ENCODE measurements at regions not wholly inside any gene's neighbourhood (a gene's known extent, or its start where the extent isn't known, plus 50 kb on each side); places are given as distances from the start of the nearest gene placed in this dataset.

DNA sequence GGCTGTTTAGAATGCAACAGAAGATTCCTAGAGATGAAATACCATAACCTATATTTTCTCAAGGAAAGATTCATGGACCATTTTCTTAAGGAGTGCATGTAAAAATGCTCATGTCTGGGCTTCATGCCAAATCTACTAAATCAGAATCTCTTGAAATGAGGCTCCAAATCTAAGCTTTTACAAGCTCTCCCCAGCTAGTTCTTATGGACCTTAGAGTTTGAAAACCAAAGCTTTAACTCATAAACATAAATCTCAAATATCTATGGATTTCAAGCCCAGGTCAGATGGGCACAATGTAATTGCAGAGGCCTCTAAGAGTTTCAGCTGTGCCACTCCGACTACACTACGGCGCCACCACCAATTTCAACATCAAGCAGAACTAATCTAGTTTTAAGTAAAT lies 117.3 kb upstream of the CAND1 start:
- no peaks in the 10 kb centered on the region for H3K36me3 ChIP-seq (ENCODE audit: control insufficient read depth, insufficient read depth, low read length)
- H3K79me2 ChIP-seq: no peaks in the 10 kb centered on the region
- no peaks in the 10 kb centered on the region for H3K27me3 ChIP-seq (ENCODE audit: control insufficient read depth, insufficient read depth, low read length)
- H3K27ac ChIP-seq: no peak overlapping the region
- H2AFZ ChIP-seq: no peak overlapping the region
- no peak overlapping the region for H3K4me3 ChIP-seq (ENCODE audit: low read depth, low read length)
- no peak overlapping the region for H3K9ac ChIP-seq
- H3K4me1 ChIP-seq: no peaks in the 10 kb centered on the region
- no peak for TF ChIP-seq CTCF (IDR thresholded peaks at IDR 0.05)
- no peaks in the 10 kb centered on the region for H3K9me3 ChIP-seq (ENCODE audit: control insufficient read depth, low read length)
- no peak overlapping the region for H3K4me2 ChIP-seq (ENCODE audit: low read length)

DNA sequence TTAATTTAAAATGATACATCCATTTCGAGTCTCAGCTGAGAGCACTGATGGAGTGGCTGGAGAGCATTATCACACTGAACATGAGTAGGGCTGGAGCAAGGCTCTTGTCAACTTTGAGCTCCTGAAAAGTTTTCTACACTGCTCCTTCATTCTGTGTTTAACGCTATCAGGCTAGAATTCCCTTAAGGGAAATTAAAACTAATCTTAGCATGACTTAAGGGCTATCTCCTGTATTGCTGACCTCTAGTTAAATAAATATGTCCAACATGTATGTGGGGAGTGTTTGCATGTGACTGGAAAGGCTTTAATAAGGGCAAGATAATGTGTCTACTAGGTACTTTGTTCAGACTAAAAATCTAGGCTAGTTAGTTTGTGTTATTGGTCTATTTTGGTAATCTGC lies 116.7 kb upstream of the CAND1 start:
- no peak overlapping the region for H3K4me2 ChIP-seq (ENCODE audit: low read length)
- no peak overlapping the region for H3K4me3 ChIP-seq (ENCODE audit: low read depth, low read length)
- H3K4me1 ChIP-seq: no peaks in the 10 kb centered on the region
- no peaks in the 10 kb centered on the region for H3K9me3 ChIP-seq (ENCODE audit: control insufficient read depth, low read length)
- no peak overlapping the region for H3K9ac ChIP-seq
- no peak for TF ChIP-seq CTCF (IDR thresholded peaks at IDR 0.05)
- no peaks in the 10 kb centered on the region for H3K79me2 ChIP-seq
- H3K27me3 ChIP-seq (ENCODE audit: control insufficient read depth, insufficient read depth, low read length): no peaks in the 10 kb centered on the region
- no peaks in the 10 kb centered on the region for H3K36me3 ChIP-seq (ENCODE audit: control insufficient read depth, insufficient read depth, low read length)
- no peak overlapping the region for H2AFZ ChIP-seq
- no peak overlapping the region for H3K27ac ChIP-seq

DNA sequence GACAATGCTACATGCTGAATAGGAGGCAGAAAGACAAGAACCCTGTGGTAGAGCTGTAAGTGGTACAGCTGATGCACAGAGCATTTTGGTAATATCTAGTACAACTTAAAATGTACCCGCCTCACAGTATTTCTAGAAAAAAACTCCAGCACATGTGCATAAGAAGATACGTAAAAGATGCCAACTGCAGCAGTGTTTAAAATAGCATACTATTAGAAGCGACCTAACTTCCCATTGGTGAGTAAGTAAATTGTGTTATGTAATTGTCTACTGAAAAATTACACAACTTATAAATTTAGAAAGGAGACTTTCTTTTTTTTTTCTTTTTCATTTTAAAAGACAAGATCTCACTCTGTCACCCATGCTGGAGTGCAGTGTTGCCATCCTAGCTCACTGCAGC lies 114.3 kb upstream of the CAND1 start:
- no peaks in the 10 kb centered on the region for H3K36me3 ChIP-seq (ENCODE audit: control insufficient read depth, insufficient read depth, low read length)
- TF ChIP-seq CTCF (IDR thresholded peaks at IDR 0.05): no peak
- H3K4me1 ChIP-seq: no peaks in the 10 kb centered on the region
- no peaks in the 10 kb centered on the region for H3K27me3 ChIP-seq (ENCODE audit: control insufficient read depth, insufficient read depth, low read length)
- no peak overlapping the region for H3K4me3 ChIP-seq (ENCODE audit: low read depth, low read length)
- no peak overlapping the region for H2AFZ ChIP-seq
- no peak overlapping the region for H3K9ac ChIP-seq
- no peak overlapping the region for H3K27ac ChIP-seq
- H3K9me3 ChIP-seq (ENCODE audit: control insufficient read depth, low read length): no peaks in the 10 kb centered on the region
- no peak overlapping the region for H3K4me2 ChIP-seq (ENCODE audit: low read length)
- no peaks in the 10 kb centered on the region for H3K79me2 ChIP-seq

DNA sequence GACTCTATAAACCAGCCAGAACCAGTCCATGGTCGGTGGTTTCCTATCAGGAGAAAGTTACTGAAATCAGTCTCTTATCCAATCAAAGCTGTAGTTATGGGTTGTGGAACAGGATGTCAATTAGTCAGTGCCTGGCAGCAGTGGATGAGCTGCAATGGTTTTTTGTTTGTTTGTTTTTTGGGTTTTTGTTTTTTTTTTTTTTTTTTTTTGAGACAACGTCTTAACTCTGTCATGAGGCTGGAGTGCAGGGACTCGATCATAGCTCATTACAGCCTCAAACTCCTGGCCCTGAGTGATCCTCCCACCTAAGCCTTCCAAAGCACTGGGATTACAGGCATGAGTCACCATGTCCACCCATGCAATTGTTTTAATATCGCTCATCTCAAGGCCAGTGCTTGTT lies 113.3 kb upstream of the CAND1 start:
- Histone ChIP-seq H3K27me3 (ENCODE audit: control insufficient read depth, insufficient read depth, low read length) (no peaks in the 10 kb centered on the region), H3K4me2 (ENCODE audit: low read length) (no peak overlapping the region), H3K79me2 (no peaks in the 10 kb centered on the region), H3K36me3 (ENCODE audit: control insufficient read depth, insufficient read depth, low read length) (no peaks in the 10 kb centered on the region), H3K4me3 (ENCODE audit: low read depth, low read length) (no peak overlapping the region), H3K4me1 (no peaks in the 10 kb centered on the region), H3K9me3 (ENCODE audit: control insufficient read depth, low read length) (no peaks in the 10 kb centered on the region), H2AFZ (no peak overlapping the region), H3K27ac (no peak overlapping the region), H3K9ac (no peak overlapping the region)
- TF ChIP-seq CTCF (IDR thresholded peaks at IDR 0.05): no peak

DNA sequence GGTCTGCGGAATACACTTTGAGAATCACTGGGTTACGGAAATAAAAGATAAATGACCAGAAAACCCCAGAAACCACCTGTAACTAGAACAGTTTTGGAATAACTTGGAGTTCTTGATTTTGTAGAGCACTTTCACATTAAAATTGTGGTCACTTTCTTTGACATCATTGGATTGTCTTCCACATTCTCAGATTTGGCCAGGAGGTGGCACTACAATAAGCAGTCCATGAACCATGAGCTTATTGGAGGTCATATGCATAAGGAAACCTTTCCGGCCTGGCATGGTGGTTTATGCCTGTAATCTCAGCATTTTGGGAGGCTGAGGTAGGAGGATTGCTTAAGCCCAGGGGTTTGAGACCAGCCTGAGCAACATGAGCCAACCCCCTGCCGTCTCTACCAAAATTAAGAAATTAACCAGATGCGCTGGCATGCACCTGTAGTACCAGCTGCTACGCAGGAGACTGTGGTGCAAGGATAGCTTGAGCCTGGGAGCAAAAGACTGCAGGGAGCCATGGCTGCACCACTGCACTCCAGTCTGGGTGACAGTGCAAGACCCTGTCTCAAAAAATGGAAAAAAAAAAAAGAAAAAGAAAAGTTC lies 107.7 kb upstream of the CAND1 start:
- Histone ChIP-seq H3K4me1 (no peaks in the 10 kb centered on the region), H3K9me3 (ENCODE audit: control insufficient read depth, low read length) (no peaks in the 10 kb centered on the region), H3K79me2 (no peaks in the 10 kb centered on the region), H2AFZ (no peak overlapping the region), H3K27me3 (ENCODE audit: control insufficient read depth, insufficient read depth, low read length) (no peaks in the 10 kb centered on the region), H3K4me2 (ENCODE audit: low read length) (no peak overlapping the region), H3K36me3 (ENCODE audit: control insufficient read depth, insufficient read depth, low read length) (no peaks in the 10 kb centered on the region), H3K4me3 (ENCODE audit: low read depth, low read length) (no peak overlapping the region), H3K27ac (no peak overlapping the region), H3K9ac (no peak overlapping the region)
- peak; percentile 74 for TF ChIP-seq CTCF (IDR thresholded peaks at IDR 0.05)

All from parathyroid adenoma (tissue), 2 donors.